Stimulated activated CD8-positive, alpha-beta memory T cell treated with anti-CD3 and anti-CD28 coated beads, Interleukin-12 subunit alpha, Interleukin-12 subunit beta, amount 100 ng/mL, for 1 hour (primary cell): ENCODE measurements at regions not wholly inside any gene's neighbourhood (a gene's known extent, or its start where the extent isn't known, plus 50 kb on each side); places are given as distances from the start of the nearest gene placed in this dataset.
"Not testable (repeated sequence)": the region's sequence is repeated elsewhere in the genome, so short reads cannot be mapped to it uniquely, and the experiment has no call there.

Experiments used
- DNase-seq: peaks from one replicate; pipeline ENCODE4 v3.0.0-alpha.2; 2020; ENCODE audit warnings: low read depth

DNA sequence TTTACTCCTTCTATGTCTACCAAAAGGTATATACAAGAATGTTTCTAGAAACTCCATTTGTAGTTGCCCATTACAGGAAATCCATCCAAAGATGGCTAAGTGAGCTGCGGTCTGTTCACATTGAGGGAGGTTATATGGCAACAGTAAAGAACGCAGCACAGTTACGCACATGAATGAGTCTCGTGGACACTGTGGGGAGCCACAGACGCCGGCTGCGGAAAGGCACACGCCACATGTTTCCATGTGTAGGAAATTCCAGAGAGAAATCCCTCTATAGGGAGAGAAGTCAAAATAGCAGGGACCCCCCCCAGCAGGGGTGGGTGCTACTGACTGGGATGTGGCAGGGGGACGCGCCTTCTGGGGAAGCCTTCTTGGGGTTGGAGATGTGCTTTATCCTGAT, 139.0 kb upstream of the NCOR2 start:
- DNase-seq, result no peak

DNA sequence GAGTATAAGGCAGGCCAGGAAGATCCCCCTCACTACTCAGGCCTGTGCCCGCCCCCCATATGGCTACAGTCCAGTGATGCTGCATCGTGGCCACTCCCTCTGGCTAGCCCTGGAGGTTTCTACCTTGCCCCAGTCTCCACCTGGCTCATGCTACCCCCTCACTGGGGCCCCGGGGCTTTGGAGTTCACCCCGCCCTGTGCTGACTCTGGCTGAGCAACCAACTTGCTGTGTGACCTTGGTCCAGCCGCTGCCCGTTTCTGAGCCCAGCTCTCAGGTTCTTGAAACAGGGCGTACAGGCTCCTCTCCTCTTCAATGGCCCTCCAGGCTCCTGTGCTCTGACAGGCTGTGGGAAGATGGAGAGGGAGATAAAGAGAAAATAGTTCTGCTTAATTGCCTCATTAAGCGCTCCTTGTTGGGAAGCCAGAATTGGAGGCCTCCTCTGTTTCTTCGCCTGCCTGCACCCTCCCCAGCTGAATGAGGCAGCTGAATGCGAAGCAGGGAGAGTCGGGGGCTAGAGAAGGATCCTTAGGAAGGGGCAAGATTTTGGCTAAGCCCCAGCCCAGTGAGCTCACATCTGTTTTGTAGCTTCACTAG, 138.2 kb upstream of the NCOR2 start:
- DNase-seq, result no peak

DNA sequence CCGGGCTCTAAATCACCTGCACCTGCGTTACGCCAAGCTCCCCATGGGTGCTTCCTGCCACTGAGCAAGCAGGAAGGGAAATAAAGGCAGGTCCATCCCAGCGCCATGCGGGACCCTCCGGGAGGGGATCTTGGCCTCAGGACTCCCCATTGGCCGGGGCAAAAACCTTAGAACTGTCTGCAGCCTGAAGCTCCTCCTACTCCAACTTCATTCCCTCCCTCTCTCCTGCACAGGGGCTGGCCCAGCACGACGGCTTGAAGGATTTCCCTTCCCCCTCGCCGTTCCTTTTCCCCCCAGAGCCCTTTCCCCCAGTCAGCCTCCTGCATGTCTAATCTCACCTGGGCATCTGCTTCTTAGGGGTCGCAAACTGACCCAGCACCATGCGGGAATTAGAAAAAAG, 137.2 kb upstream of the NCOR2 start:
- no peak for DNase-seq

DNA sequence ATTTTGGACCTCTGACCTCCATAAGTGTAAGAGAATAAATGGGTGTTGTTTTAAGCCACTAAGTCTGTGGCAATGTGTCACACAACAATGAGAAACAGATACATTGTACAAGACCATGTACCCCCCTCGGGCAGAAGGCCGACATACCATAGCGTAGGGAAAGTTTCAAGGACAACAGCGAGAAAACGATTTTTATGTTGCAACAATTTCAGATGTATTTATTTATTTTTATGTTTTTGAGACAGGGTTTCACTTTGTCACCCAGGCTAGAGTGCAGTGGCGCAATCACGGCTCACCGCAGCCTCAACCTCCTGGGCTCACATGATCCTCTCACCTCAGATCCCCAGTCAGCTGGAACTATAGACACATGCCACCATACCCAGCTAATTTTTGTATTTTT, 136.4 kb upstream of the NCOR2 start:
- no peak for DNase-seq

DNA sequence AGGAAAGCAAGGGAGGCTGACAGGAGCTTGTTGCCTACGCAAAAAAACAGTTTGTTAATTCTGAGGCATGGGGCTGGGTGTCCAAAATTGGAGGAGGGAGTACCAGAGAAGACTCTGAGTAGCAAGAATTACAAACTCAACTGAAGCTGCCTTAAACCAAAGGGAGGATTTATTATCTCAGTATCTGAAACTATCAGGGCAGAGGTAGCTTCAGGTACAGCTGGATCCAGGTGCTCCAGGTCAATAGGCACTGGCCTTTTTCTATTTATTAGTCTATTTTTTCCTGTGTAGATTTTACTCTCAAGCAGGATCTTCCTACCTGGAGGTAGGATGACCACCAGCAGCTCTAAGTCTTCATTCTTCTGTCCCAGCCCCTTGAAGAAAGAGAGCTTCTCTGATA, 135.3 kb upstream of the NCOR2 start:
- no peak for DNase-seq

DNA sequence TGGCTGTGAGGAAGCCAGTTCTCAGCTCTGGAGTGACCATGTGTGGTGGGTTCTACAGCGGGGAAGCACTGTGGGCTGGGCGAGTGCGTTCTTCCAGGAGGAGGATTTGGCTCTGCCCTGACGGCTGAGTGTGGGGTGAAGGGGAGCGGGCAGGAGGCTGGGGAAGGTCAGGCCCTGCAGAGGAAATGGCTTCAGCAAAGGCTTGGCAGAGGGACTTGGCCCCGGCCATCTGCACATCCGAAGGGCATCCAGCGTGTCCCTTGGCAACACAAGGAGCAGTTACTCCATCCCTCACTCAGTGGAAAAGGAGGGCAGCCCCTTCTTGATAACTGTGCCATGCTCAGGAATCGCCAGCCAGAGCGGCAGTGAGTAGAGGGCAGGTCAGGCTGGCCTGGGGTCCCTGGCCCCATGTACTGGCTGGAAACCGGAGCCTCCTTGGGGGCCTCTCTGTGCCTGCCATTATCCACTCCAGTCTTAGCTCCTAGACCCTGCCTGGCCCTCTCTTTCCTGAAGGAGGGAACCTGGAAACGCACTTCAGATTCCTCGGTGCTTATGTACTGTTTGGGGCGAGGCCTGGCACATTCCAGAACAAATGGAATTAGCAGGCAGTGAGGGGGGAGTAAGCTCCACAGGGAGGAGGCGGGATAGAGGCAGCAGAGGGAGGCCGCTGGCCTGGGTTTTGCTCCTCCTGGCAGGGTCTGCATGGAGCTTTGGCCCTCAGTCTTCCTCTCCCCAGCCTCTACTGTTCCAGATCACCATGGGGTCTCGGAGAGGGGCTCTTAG, 133.6 kb upstream of the NCOR2 start:
- DNase-seq, result no peak

DNA sequence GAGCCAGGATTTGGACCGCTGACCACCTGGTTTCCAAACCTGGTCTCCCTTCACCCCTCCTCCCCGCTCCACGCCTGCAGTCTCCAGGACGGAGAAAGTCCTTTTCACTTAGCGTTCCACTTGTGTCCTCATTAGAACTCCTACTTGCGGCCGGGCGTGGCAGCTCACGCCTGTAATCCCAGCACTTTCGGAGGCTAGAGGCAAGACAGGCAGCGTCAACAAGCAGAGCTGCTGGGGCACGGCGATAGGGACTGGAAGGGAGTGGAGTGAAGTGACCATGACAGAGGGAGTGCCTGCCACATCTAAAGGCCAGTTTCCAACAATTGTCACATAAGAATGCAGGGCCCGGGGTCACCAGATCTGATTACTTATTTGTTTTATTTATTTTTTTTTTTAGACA, 132.5 kb upstream of the NCOR2 start:
- DNase-seq, result no peak

DNA sequence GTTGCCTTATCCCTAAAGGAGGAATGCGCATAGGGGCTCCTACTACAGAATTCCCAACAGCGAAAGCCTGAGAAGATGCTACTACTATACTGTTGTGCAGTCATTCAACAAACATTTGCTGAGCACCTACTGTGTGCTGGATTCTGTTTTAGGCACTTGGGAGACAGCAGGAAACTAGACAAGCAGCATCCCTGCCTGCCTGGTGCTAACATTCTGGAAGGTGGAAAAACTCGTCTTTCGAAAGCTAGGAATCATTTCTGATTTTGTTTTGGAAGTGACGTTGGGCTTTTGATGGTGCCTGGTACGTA, 131.5 kb upstream of the NCOR2 start:
- DNase-seq, result no peak

DNA sequence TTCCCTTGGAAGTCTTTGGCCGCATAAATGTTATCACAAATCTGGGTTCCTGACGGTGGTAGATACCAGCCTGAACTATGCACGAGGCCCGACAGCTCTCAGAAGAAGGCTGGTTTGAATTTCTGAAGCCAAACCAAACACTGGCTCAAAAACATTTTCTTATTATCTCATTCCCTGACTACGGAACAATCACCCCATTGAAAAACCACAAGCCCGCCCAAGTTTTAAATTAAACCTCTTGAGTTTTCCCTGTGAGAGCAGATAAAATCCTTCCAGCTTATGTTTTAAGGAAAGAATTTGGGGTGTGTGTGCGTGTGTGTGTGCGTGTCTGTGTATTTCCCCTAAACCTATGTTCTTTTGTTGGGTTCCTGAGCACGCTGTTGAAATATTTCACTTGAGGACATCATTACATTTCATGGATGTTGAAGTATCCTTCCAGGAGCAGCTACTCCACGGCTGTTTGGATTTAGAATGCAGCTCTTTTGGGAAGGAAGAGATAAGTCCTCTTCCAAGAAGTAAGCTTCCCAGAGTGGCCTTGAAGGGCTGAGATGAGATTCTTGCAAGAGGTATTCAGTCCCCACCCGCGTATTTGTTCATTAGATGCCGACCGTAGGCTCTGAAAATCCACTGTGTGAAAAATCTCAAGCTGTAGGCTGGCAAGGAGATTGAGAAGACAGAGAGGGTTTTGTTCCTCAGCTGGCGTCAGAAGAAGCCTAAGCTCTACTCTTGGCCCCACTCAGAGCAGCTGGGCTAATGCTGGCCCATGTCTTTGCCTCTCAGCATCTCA, 131.0 kb upstream of the NCOR2 start:
- DNase-seq, result no peak

DNA sequence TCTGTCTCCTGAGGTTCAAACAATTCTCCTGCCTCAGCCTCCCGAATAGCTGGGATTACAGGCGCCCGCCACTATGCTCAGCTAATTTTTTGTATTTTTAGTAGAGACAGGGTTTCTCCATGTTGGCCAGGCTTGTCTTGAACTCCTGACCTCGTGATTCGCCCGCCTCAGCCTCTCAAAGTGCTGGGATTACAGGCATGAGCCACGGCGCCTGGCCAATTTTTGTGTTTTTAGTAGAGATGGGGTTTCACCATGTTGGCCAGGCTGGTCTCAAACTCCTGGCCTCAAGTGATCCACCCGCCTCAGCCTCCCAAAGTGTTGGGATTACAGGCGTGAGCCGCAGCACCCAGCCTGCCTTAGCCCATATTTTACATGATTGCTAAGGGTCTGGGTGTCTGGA, 130.3 kb upstream of the NCOR2 start:
- DNase-seq, result not testable (repeated sequence)

DNA sequence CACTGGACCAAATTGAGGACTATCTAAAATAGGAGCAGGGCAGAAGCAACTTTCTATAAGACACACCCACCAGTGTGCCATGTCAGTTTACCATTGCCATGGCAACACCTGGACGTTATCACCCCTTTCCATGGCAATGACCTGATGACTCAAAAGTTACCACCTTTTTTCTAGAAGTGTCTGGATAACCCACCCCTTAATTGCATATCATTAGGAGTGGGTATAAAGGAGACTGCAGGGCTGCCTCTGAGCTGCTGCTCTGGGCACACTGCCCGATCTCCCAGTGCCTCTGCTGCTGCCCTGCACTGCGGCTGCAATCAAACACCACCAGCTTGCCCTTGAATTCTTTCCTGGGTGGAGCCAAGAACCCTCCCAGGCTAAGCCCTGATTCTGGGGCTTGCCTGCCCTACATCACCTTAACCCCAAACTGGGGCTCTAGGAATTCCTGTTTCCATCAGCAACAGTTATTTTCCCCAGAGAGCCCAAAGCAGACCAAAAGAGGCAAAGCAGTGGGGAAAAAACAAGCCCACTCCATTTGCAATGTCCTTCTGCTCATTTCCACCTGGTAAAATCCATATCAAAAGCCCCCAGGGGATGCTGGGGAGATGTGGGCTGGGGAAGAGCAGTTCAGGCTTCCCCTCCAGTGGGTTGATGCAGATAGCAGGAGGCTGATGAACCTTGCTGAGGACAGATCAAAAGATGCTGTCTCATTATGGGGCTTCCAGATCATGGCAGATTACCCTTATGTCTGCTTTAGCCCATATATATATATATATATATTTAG, 129.5 kb upstream of the NCOR2 start:
- no peak for DNase-seq

DNA sequence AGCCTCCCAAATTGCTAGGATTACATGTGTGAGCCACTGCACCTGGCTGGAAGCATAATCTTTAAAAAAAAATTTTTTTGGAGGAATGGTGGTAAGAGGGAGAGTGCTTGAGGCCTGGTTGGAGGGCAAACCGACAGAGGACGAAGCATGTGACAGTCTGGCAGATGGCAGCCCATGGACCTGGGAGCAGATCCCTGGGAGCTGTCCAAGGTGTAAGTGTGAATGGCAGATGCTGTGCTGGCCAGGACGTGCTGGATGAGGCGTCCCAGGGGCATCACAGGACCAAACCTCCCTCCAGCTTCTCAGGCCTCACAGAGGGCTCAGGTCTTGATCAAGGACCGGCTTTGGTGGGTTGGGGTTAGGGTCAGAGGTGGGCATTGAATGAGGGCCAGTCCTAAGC, 128.4 kb upstream of the NCOR2 start:
- no peak for DNase-seq

DNA sequence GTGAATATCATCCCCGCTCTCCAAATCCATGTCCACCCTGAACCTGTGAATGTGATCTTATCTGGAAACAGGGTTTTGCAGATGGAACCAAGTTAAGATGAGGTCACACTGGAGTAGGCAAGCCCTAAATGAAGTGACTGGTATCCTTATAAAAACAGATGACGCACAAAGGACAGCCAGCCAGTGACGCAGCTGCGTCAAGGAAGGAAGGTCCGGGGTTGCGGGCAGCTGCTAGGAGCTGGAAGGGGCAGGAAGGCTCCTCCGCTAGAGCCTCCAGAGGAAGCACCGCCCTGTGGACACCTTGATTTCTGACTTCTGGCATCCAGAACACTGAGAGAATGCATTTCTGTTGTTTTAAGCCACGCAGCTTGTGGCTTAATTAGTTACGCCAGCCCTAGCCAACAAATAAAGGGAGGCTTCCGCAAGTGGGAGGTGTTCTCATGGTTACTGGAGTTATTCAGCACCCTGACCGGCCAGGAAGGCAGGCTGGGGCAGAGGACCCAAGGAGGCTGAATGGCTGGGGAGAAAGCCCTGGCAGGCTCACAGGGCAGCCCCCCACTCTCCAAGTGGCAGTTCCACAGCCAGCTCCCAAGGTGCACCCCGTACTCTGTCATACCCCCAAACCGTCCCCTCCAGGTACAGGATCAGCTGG, 127.6 kb upstream of the NCOR2 start:
- DNase-seq, result no peak

DNA sequence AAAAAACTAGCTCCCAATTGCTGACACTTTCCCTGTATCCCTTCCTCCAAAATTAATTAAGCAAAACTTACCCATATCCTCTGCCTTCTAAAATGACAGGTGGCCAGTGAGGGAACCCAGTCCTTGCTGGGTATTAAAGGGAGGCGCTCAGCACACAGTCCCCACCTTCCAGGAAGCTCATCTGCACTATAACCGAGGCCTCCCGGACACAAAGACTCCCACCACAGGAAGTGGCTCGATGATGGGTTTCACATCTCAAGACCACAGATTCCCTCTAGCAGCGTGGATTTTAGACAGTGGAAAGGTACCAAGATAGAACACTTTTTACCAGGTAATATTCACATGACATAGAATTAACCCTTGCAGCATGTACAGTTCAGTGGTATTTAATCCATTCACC, 126.8 kb upstream of the NCOR2 start:
- DNase-seq, result no peak

DNA sequence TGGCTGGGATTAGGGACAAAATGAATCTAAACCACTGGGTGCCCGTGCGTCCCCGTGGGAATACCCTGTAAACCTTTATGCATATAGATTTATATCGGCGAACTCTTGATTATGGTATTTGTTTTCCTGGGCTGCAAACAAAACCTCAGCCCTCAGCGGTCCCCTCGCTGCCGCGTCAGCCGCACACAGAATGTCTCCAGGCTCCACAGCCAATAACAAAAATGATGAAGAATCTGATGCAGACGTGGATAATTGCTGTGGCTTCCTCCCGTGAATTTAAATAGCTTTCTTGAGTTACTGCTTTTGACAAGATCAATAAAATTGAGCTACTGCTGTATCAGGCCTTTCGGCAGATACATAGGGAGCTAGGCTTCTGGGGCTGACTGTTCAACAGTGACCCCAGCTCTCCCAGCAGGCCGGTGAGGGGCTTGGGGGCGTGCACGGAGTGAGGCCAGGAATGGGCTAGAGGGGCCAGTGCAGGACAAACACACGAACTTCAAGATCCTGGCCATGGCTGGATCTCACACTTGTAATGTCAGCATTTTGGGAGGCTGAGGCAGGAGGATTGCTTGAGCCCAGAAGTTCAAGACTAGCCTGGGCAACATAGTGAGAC, 125.8 kb upstream of the NCOR2 start:
- DNase-seq, result no peak

DNA sequence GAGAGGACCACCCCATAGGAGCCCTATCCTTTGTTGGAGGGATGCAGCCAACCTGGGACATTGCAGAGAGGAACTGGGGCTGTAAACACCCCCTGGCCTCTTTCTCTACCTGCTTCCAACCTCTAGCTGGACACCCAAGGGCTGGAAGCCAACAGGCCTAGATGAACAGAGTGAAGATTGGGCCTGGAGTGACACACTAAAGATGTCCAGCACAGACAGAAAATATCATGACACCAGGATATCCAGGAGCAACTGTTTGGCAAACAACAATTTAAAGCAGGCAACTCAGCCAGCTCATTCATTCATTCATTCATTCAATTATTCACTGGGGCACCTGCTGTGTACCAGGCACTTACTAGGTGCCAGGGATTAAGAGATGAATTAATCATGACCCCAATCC, 125.0 kb upstream of the NCOR2 start:
- no peak for DNase-seq

DNA sequence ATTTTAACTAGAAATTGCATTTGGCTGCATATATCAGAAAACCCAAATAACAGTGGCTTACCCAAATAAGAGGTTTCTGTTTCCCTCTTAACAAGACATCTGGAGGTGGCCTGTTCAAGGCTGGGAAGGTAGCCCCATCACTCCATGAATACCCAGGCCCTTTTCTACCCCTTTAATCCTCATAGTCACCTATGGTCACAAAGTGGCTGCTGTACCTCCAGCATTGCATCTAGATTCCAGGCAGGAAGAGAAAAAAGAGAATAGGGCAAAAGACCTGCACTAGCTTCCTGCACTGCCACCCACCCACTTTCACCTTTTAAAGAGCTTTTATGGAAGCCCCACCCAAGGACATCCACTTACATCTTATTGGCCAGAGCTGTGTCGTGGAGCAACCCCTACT, 124.0 kb upstream of the NCOR2 start:
- DNase-seq, result no peak

DNA sequence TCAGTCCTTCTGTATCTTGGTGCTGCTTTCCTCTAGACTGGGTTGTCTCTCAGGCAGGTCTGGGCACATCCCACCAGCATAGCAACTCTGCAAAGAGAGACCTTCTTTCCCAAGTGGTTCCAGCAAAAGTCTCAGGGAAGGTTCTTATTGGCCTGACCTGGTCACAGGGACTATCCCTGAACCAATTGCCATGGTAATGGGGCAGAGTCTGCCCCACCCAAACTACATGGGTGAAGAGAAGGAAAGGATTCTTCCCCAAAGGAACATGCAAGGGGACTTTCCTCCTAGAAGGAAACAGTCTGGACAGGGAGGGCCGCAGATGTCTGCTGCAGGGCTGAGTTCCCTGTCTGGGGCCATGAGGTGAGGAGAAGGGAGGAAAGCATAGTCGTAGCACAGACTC, 122.2 kb upstream of the NCOR2 start:
- DNase-seq, result no peak

DNA sequence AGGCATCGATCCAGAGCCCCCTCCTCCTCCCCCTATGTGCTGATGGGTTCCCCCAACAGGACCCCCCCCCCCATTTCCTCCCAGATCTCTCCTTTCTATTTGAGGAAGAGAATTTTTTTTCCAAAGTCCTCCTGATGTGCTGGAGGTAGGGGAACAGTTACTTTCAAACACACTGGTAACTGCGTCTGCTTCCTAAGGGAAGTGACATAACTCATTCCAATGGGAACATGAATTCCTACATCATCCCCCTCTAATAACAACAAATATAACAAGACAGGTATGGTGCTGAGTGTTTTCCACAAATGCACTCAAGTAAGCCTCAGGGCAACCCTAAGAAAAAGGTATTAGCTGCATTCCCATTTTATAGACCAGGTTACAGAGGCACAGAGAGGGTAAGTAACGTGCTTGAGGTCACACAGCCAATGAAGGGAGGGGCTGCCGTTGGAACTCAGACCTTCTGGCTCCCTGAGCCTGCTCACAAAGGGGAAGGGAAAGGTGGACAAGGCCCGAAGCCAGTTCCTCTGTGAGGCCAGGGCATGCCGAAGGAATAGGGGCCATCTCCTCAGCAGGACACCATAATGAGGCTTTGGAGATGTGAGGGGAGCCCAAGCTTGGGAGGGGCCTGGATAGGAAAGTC, 121.1 kb upstream of the NCOR2 start:
- DNase-seq, result no peak

DNA sequence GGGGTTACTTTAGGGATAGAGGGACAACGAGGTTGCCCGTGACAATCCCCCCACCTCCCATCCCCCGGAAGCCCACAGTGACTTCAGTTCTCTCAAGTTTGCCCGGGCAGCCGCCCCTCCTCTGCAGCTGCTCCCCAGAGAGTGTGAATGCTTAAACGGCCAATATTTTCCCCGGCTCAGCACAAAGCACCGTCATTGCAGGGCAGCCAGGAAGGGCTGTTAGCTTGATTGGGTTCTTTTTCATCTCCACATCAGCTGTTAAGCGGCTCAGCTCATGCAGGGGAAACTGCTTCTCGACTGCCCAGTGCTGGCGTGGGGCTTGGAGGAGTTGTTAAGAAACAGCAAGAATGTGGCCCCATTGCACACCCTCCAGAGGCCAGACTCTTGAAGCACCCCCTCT, 120.5 kb upstream of the NCOR2 start:
- no peak for DNase-seq

DNA sequence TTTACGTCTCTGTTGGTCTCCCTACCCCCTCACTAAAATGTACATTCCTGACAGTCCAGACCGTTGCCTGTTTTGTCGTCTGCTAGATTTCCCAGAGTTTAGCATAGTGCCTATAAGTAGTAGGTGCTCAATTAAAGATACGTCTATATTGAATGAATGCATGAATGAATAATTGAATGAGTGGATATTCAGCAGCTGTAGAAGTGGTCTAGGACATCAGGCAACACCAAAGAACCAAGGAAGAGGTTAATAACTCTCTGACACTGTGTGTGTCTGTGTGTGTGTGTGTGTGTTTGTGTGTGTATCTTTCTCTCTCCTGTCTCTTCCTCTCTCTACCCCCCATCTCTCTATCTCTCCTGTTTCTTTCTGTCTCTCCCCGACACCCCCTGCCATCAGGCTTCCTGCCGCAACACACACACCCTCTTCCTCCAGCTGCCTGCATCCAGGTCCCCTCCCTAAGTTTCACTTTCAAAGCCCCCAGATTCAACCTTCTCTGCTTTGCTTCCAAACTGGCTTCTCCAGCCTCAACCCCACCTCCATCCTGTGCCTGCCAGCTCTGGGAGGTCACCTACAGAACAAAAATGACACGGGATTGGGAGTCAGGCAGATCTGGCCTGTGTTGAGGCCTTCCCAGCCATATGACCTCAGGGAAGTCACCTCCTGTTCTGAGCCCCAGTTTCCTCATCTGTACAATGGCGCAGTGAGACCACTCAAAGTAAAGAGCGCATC, 119.9 kb upstream of the NCOR2 start:
- no peak for DNase-seq
